GM18861 (cell line): ENCODE measurements at regions not wholly inside any gene's neighbourhood (a gene's known extent, or its start where the extent isn't known, plus 50 kb on each side); places are given as distances from the start of the nearest gene placed in this dataset.
"Not testable (repeated sequence)": the region's sequence is repeated elsewhere in the genome, so short reads cannot be mapped to it uniquely, and the experiment has no call there.

ENCODE experiments used
- ATAC-seq: cut with Tn5 transposase; IDR thresholded peaks from one replicate; pipeline ENCODE4 v1.9.1; 2021; ENCODE audit not compliant: unreplicated experiment

GRCh38 chr3:147471741-147472140, 62.6 kb downstream of the ZIC1 start:
- ATAC-seq = no peak

GRCh38 chr3:147472846-147473245, 63.7 kb downstream of the ZIC1 start:
- no peak for ATAC-seq

DNA sequence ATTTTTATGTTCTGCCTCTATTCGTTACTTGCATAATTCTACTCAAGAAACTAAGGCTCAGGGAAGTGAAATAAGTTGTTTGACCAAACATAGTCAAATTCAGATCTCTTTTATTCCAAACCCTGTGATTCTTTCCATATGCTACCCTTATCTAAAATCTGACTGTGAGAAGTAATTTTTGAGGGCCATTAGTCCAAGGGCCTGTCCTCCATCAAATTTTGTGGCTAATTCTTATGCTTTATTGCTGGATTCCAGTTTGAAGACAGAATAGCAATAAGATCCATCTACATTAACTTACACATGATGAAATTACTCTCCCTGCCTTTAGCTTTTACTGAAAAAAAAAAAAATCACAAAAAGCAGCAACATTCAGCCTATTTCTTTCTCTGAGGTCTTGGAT, 74.0 kb downstream of the ZIC1 start:
- ATAC-seq = no peak

DNA sequence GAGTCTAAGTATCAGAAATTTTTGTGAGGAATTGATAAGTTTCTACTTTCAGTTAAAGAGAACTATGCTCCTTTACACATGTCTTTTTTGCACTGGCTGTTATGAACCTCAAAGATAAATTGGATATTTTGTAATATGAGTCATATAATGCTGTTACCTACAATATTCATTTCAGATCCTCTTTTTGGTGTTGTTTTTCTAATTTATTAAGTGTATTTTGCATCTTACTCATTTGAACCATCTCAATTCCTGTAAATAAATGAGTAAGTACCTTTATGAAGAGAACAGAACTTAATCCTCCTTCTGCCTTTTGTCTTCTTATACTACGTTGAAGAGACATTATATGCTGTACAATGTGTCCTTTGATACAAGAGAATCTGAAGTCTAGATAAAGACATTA, 74.4 kb downstream of the ZIC1 start:
- peak; percentile 41 for ATAC-seq

DNA sequence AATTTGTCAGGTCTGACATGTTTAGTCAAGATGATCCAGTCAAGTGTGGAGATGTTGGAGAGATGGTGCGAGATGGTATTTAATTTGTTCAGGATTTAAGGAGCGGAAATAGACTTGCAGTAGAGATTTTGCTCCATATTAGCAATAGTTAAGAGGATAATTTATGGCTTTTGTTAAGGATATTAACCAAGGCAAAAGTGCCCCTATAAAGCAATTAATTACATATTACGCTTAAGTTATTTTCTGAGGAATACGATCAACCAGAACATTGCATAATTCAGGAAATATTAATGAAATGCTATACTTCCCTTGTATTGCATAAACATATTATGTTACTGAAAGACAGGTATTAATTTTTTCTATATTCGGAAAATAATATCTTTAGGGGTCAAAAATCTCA, 83.9 kb downstream of the ZIC1 start:
- ATAC-seq = no peak

- no peak for ATAC-seq
Observed at GRCh38 chr3:147493666-147494065, 84.5 kb downstream of the ZIC1 start.

DNA sequence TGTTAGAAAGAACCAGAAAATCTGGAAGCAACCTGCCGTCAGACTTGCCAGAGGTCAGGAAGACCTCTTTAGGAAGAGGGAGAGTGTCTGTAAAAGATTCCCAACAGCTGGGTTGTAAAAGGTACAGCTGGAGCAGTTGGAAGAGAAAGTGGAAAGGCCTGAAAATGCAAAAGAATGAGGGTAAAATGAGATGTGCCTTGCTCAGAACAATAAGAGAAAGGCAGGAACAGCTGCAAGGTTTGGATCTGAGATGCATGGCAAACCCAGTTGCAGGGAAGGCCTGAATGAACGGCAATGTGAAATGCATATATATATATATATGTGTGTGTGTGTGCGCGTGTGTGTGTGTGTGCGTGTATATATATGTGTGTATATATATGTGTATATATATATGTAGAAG, 88.1 kb downstream of the ZIC1 start:
- ATAC-seq = no peak

DNA sequence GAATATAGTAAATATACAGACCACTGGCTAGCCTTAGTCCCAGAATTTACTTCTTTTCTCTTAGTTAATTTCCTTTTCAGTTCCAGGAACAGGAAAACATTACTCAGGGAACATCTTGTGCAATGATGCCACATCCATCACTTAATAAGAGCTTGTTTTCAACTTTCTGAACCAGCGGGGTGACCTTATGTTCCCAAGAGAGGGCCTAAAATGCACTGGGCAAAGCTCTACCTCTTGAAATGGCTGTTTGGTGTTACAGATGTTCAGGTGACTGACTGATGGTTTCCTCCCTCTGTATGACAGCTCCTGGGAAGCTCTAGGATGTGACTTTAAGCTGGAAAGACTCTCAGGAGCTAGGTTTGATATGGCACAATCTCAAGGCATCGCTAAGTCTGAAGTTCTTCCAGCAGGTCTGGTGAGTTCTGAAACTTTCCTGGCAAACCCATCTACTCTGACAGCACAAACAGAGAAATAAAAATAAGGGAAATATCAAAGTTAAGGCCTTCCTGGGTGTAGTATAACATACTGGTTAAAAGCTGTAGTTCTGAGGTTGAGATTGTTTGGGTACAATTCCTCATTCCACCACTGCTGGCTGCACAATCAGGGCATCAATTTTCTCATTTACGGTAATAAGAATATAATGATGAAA, 98.6 kb downstream of the ZIC1 start:
- ATAC-seq = no peak

DNA sequence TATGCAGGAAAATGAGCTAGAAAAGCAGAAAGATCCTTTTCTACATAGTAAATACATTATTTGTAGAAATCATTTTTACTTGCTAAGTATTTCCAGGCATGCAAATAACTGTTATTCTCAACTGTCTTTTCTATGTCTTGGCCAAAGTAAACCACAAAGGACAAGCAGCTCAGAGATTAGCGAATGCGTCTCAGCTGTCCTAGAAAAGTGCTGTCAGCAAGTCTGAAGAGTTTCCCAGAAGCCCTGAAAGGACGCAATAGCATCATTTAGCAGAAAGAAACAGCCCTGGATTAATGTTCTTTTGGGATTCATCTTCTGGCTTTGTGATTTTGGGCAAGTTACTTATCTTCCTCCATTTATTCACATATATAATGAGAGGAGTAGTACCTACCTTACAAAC, 100.3 kb downstream of the ZIC1 start:
- ATAC-seq = no peak

DNA sequence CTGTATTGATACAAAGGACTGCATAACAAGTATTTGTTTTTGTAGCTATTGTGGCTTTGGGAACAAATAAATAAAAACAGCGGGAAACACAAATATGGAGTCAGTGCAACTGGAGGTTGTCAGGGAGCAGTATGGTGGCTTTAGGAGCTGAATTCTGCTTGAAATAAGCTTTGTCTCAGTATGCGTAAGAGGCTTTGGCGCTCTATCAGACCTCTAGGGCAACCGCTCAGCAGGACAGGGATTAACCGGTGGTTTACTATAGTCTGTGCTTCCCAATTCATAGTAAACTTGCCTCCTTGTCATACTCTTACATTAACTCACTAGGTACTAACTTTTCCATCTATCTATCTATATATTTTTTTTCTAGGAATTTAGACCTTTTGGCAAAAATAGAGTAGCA, 104.6 kb downstream of the ZIC1 start:
- ATAC-seq = no peak

- ATAC-seq = no peak
Observed at GRCh38 chr3:147514366-147515160, 105.4 kb downstream of the ZIC1 start.

DNA sequence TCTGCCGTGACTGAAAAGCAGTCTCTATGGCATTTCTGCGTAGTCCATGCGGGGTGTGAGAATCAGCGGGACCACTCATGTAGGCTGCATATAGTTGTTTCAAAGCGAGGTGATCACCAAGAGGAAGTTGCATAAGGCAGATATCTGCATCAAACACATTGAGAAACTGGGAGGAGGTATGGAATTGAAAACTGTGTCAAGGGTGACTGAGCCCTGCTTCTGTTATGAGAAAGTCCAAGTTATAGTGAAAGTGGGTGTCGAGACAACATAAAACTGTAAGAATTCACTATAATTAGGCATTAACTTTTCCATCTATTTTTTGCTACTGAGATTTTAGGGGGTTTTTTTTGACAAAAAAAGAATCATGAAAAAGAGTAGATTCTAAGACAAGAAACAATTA, 109.3 kb downstream of the ZIC1 start:
- ATAC-seq = no peak

DNA sequence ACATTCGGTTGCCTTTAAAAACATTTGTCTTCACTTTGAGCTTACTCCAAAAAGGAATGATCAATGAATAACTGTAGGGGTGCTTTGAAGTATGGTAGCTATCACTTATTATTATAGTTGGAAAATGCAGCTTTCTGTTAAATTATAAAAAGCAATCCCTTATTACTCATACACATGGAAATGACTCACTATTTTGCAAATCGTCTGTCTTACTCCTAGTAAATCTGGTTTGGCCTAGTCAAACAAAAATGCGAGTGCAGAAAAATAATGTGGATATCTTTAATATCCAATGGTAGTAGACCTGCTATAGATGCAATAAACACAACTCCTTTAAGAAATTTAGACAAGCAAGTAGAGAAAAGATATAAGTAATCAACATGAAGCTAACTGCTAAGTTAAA, 112.5 kb downstream of the ZIC1 start:
- ATAC-seq = no peak

DNA sequence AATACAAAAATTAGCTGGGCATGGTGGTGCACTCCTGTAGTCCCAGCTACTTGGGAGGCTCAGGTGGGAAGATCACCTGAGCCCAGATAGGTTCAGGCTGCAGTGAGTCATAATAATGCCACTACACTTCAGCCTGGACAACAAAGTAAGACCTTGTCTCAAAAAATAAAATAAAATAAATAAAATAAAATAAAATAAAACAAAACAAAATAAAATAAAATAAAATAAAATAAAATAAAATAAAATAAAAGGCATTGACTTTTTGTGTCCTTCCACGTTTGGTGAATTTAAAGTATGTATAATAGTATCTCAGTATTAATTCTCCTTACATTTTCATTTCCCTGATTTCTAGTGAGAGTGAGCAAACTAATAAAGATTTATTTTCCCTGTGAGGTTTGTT, 113.6 kb downstream of the ZIC1 start:
- ATAC-seq = not testable (repeated sequence)

DNA sequence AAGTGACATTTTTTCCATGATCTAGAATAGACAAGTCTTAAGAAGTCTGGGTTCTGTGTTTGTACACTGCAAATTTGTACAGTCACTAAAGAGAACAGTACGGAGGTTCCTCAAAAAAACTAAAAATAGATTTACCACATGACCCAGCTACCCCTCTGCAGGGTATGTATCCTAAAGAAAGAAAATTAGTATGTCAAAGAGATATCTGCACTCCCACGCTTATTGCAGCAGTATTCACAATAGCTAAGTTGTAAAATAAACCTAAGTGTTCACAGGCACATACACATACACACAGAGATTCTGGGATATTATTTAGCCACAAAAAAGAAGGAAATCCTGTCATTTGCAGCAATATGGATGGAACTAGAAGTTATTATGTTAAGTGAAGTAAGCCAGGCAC, 120.4 kb downstream of the ZIC1 start:
- ATAC-seq = no peak

- peak; percentile 82 for ATAC-seq
Observed at GRCh38 chr3:147538034-147538433, 128.9 kb downstream of the ZIC1 start.

DNA sequence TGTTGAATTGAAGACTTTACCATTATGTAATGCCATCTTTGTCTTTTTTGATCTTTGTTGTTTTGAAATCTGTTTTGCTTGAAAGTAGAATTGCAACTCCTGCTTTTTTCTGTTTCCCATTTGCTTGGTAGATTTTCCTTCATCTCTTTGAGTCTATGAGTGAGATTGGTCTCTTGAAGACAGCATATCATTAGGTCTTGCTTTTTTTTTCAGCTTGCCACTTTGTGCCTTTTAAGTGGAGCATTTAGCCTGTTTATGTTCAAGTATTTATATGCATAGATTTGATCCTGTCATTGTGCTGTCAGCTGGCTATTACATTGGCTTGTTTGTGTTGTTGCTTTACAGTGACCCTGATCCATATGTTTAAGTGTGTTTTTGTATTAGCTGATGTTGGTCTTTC, 131.8 kb downstream of the ZIC1 start:
- no peak for ATAC-seq

- ATAC-seq = no peak
Observed at GRCh38 chr3:147544290-147544689, 135.1 kb downstream of the ZIC1 start.

DNA sequence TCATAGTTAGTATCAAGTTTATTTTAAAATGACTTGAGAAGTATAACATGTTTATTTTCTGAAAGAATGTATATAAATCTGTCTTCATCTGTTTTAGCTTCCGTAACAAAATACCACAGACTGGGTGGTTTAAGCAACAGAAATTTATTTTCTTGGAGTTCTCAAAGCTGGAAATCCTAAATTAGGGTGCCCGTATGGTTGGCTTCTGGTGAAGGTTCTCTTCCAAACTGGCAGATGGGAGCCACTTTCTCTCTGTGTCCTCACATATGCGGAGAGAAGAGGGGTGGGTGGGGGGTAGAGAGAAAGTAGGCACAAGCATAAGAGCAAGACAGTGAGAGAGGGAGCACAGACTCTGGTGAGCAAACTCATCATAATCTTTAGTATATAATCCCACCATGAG, 142.3 kb downstream of the ZIC1 start:
- no peak for ATAC-seq

- ATAC-seq = no peak
Observed at GRCh38 chr3:147554332-147554731, 145.2 kb downstream of the ZIC1 start.

- ATAC-seq = no peak
Observed at GRCh38 chr3:147572970-147573340, 163.8 kb downstream of the ZIC1 start.

DNA sequence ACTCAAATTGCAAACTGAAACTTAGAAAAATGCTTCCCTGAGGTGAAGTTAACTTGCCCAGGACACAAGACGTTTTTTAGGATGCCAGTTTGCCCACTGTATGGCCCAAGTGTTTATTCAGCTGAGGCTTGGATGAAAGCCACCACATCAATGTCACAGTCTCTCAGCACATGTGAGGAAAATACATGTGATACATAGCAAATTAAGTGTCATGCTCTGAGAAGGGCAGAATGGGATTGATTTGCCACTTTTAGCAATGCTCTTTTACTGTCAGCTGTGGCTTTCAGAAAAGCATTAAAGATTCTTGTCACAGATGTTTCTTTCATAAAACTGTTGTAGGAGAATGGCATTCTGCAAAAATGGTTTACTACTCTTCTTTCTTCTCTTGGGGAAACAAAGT, 165.5 kb downstream of the ZIC1 start:
- no peak for ATAC-seq

GRCh38 chr3:147575391-147575790, 166.2 kb downstream of the ZIC1 start:
- ATAC-seq = no peak
